DOHH2 (cell line): ENCODE measurements at regions not wholly inside any gene's neighbourhood (a gene's known extent, or its start where the extent isn't known, plus 50 kb on each side); places are given as distances from the start of the nearest gene placed in this dataset.

Experiments
- H3F3A ChIP-seq: fragments of 200-600 bp; sonication (generic), shearing (Covaris generic); 2 replicates; pipeline ENCODE4 v1.6.0; 2016; ENCODE audit warnings: antibody characterized with exemption, mild to moderate bottlenecking; ENCODE audit not compliant: control insufficient read depth, insufficient read depth
- H3K27ac ChIP-seq: fragments of 200-600 bp; sonication (generic); 2 replicates; pipeline ENCODE4 v1.5.1; 2014; ENCODE audit warnings: low read depth, mild to moderate bottlenecking, low read length, moderate library complexity
- H3K27me3 ChIP-seq: fragments of 200-600 bp; sonication (generic); 2 replicates; pipeline ENCODE4 v1.6.1; 2014; ENCODE audit warnings: mild to moderate bottlenecking, low read length, mixed read lengths; ENCODE audit not compliant: control insufficient read depth
- H3K36me3 ChIP-seq: fragments of 200-600 bp; sonication (generic); 2 replicates; pipeline ENCODE4 v1.6.1; 2014; ENCODE audit warnings: mild to moderate bottlenecking, low read length, moderate library complexity, mixed read lengths; ENCODE audit not compliant: control insufficient read depth
- H3K4me1 ChIP-seq: fragments of 200-600 bp; sonication (generic); 2 replicates; pipeline ENCODE4 v1.6.1; 2014; ENCODE audit warnings: mild to moderate bottlenecking, low read length, mixed read lengths; ENCODE audit not compliant: control insufficient read depth
- H3K4me2 ChIP-seq: fragments of 200-600 bp; sonication (generic); 2 replicates; pipeline ENCODE4 v1.6.0; 2014; ENCODE audit warnings: mild to moderate bottlenecking, low read length, moderate library complexity
- H3K4me3 ChIP-seq: fragments of 200-600 bp; sonication (generic); 2 replicates; pipeline ENCODE4 v1.5.1; 2014; ENCODE audit warnings: mild to moderate bottlenecking, low read length, mixed read lengths
- H3K79me2 ChIP-seq: fragments of 200-600 bp; sonication (generic); 2 replicates; pipeline ENCODE4 v1.6.1; 2014; ENCODE audit warnings: mild to moderate bottlenecking, low read length, mixed read lengths; ENCODE audit not compliant: control insufficient read depth
- H3K9me2 ChIP-seq: fragments of 200-600 bp; sonication (generic); replicated peaks from 2 replicates; pipeline ENCODE4 v1.6.1; 2014; ENCODE audit warnings: mild to moderate bottlenecking, low read length, mixed read lengths; ENCODE audit not compliant: control insufficient read depth
- H3K9me3 ChIP-seq: fragments of 200-600 bp; sonication (generic); 2 replicates; pipeline ENCODE4 v1.6.1; 2014; ENCODE audit warnings: antibody characterized with exemption, low read length, mixed read lengths; ENCODE audit not compliant: control insufficient read depth, insufficient read depth
- H4K20me1 ChIP-seq: fragments of 200-600 bp; sonication (generic); 2 replicates; pipeline ENCODE4 v1.6.0; 2014; ENCODE audit warnings: low read depth, mild to moderate bottlenecking, antibody characterized with exemption, low read length, moderate library complexity; ENCODE audit not compliant: control insufficient read depth, insufficient read depth
- EZH2phosphoT487 ChIP-seq: fragments of 200-600 bp; sonication (generic); IDR thresholded peaks from 2 replicates; pipeline ENCODE4 v1.6.1; 2017; ENCODE audit warnings: borderline replicate concordance, mild to moderate bottlenecking, antibody characterized with exemption, low read length, moderate library complexity, mixed read lengths
- TF ChIP-seq, protein P1 (sequence below): fragments of 200-600 bp; sonication (generic); IDR thresholded peaks from one replicate; pipeline ENCODE4 v1.5.1; 2014; ENCODE audit warnings: antibody characterized with exemption, mild to moderate bottlenecking, low read depth, low read length; ENCODE audit not compliant: poor library complexity, severe bottlenecking

DNA sequence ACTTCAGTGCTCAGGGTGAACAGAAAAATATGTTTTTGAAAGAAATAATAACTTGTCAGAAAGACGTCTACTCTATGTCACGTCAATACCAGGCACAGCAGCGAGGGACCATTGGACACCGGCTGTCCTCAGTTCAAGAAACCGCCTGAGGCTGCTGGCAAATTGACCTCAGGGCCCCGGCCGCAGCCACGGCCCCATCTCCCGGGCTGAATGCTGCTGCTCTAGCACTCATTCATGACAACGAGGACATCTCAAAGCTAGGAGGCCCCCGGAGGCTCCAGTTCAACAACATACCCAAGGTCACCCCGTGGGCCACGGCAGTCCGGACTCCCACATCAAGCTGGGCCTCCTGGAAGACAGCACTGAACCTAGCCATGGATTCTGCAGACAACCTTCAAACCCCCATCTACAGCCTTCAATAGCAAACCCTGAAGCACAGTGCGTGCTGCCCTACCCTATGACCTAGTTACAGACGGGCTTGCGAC is 204.0 kb upstream of the NSMCE3 start:
- Histone ChIP-seq H3K4me2 (no peak overlapping the region), H4K20me1 (no peaks in the 10 kb centered on the region), H3K9me3 (no peaks in the 10 kb centered on the region), H3K4me1 (no peaks in the 10 kb centered on the region), H3K27me3 (no peaks in the 10 kb centered on the region), H3K79me2 (no peaks in the 10 kb centered on the region), H3F3A (no peaks in the 10 kb centered on the region), H3K27ac (no peak overlapping the region), H3K36me3 (no peaks in the 10 kb centered on the region), H3K9me2 (no peaks in the 10 kb centered on the region), H3K4me3 (no peak overlapping the region)
- TF ChIP-seq, protein P1, sequence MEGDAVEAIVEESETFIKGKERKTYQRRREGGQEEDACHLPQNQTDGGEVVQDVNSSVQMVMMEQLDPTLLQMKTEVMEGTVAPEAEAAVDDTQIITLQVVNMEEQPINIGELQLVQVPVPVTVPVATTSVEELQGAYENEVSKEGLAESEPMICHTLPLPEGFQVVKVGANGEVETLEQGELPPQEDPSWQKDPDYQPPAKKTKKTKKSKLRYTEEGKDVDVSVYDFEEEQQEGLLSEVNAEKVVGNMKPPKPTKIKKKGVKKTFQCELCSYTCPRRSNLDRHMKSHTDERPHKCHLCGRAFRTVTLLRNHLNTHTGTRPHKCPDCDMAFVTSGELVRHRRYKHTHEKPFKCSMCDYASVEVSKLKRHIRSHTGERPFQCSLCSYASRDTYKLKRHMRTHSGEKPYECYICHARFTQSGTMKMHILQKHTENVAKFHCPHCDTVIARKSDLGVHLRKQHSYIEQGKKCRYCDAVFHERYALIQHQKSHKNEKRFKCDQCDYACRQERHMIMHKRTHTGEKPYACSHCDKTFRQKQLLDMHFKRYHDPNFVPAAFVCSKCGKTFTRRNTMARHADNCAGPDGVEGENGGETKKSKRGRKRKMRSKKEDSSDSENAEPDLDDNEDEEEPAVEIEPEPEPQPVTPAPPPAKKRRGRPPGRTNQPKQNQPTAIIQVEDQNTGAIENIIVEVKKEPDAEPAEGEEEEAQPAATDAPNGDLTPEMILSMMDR, result no peak
- TF ChIP-seq EZH2phosphoT487, result no peak

DNA sequence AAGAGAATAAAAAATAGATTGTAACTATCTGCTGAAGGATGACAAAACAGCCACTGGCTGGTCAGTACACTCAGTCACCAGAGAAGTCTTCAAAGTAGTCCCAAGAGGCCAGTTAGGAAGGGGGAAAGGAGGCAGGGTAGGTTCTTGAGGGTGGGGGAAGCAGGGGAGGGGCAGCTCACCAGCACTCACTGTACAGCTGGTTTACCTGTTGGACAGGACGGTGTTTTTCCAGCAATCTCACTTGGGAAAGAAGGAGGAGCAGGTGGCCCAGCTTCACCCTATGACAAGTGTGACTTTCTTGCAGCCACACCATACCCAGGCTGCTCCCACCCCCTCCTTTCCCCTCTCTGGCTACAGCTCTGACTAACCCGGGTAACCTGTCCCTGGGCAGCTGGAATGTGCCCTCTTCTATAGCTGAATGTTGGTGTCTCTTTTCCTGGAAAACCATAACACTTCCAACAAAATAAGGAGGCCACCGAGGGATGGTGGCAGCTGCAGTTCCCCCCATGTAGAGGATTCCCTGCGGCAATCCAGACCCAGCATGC is 203.4 kb upstream of the NSMCE3 start:
- Histone ChIP-seq H3K9me2 (no peaks in the 10 kb centered on the region), H3K27me3 (no peaks in the 10 kb centered on the region), H3K36me3 (no peaks in the 10 kb centered on the region), H3F3A (no peaks in the 10 kb centered on the region), H4K20me1 (no peaks in the 10 kb centered on the region), H3K4me2 (no peak overlapping the region), H3K4me1 (no peaks in the 10 kb centered on the region), H3K4me3 (no peak overlapping the region), H3K9me3 (no peaks in the 10 kb centered on the region), H3K79me2 (no peaks in the 10 kb centered on the region), H3K27ac (no peak overlapping the region)
- TF ChIP-seq, protein P1, result no peak
- TF ChIP-seq EZH2phosphoT487, result no peak

GRCh38 chr15:29471757-29472156 is 202.1 kb upstream of the NSMCE3 start:
- H3K36me3 ChIP-seq, result no peaks in the 10 kb centered on the region
- TF ChIP-seq, protein P1, result no peak
- no peak for TF ChIP-seq EZH2phosphoT487
- no peaks in the 10 kb centered on the region for H3K27me3 ChIP-seq
- no peaks in the 10 kb centered on the region for H4K20me1 ChIP-seq
- no peak overlapping the region for H3K4me3 ChIP-seq
- H3K4me1 ChIP-seq, result no peaks in the 10 kb centered on the region
- H3K27ac ChIP-seq, result no peak overlapping the region
- no peaks in the 10 kb centered on the region for H3K9me3 ChIP-seq
- no peaks in the 10 kb centered on the region for H3F3A ChIP-seq
- H3K9me2 ChIP-seq, result no peaks in the 10 kb centered on the region
- no peaks in the 10 kb centered on the region for H3K79me2 ChIP-seq
- no peak overlapping the region for H3K4me2 ChIP-seq
